ENCODE measurements at regions not wholly inside any gene's neighbourhood (a gene's known extent, or its start where the extent isn't known, plus 50 kb on each side); places are given as distances from the start of the nearest gene placed in this dataset.

DNA sequence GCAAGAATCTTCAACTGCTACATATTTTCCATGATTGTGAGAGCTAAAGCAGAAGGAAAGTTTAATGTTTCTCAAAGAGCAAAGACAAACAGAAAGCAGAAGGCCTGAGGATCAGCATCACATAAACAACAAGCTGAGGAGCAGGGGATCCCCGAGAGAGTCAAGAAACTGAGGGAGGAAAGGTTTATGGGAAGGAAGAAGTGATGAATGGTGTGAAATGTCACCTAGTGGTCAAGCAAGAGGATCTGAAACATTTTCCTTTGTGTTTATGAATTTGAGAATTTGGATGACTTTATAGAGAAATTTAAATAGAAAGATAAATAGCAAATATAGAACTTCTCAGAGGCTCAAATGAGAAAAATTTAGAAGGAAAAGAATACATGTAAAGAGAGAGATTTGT is 481.9 kb downstream of the CHSY3 start:
- Mint-ChIP-seq H3K36me3 (ENCODE audit: insufficient read depth) (no peaks in the 10 kb centered on the region), H3K4me3 (no peak overlapping the region), H3K27ac (no peak overlapping the region), H3K4me1 (ENCODE audit: low read depth in 2 of 2) (no peaks in the 10 kb centered on the region), H3K9me3 (peaks cover 0 to 2% of the 10 kb centered on the region in 2 donors), H3K27me3 (no peaks in the 10 kb centered on the region)
- no peak for DNase-seq
- no peak for ATAC-seq (replicated peaks)

DNA sequence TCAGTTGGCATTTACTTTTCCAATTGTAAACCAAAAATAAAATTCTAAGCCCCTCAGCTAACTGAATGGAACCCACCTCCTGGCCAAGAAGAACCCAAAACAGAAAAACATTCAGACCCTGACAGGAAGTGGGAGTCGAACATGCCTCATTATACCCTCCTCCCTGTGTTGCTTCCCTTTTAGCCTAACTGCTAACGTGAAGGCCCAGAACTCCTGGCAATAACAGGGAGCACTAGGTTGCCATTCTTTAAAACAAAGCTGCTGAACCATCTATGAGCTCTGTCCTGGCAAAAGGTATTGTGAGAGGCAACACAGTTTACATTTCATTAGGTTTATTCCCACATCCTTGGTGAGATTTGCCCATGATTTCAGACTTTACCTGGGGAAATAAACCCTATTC is 481.4 kb downstream of the CHSY3 start:
- no peak overlapping the region for H3K27ac Mint-ChIP-seq
- H3K27me3 Mint-ChIP-seq = no peaks in the 10 kb centered on the region
- ATAC-seq (replicated peaks) (no peak), DNase-seq (no peak)
- H3K4me3 Mint-ChIP-seq = no peak overlapping the region
- H3K4me1 Mint-ChIP-seq (ENCODE audit: low read depth in 2 of 2) = no peaks in the 10 kb centered on the region
- peaks cover 0 to 2% of the 10 kb centered on the region in 2 donors for H3K9me3 Mint-ChIP-seq
- no peaks in the 10 kb centered on the region for H3K36me3 Mint-ChIP-seq (ENCODE audit: insufficient read depth)

DNA sequence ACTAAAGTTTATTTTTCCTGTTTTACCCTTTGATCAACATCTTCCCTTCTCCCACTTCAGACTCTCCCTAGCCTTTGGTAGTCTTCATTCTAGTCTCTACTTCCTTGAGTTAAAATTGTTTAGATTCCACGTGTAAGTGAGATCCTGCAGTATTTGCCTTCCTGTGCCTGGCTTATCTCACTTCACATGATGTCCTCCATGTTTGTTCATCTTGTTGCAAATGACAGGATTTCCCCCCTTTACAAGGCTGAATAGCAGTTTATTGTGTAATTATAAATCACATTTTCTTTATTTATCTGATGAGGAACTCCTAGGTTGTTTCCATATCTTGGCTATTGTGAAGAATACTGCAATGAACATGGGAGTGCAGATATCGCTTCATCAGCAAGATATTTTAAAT is 461.7 kb downstream of the CHSY3 start:
- H3K4me1 Mint-ChIP-seq (ENCODE audit: low read depth in 2 of 2) = no peaks in the 10 kb centered on the region
- H3K27ac Mint-ChIP-seq = no peak overlapping the region
- no peak overlapping the region for H3K4me3 Mint-ChIP-seq
- no peaks in the 10 kb centered on the region for H3K27me3 Mint-ChIP-seq
- no peak for DNase-seq
- H3K9me3 Mint-ChIP-seq = no peaks in the 10 kb centered on the region
- H3K36me3 Mint-ChIP-seq (ENCODE audit: insufficient read depth) = peaks cover 2% of the 10 kb centered on the region
- no peak for ATAC-seq (replicated peaks)

DNA sequence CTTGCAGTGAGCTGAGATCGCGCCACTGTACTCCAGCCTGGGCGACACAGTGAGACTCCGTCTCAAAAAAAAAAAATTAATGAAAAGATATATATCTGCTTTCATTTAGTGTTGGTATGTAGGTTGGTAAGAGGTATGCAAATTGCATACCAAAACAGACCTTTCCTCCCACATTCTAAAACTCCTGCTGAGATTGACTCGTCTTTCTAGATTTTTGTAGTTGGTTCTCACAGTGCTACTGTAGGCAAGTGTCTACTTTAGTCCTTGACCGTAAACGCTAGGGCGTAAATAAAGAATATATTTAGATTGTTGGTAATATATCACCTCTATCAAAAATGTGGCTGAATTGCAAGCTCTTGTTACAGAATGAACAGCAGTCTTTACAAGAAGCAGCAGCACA is 445.9 kb downstream of the CHSY3 start:
- Mint-ChIP-seq H3K4me3 (no peak overlapping the region), H3K4me1 (ENCODE audit: low read depth in 2 of 2) (no peaks in the 10 kb centered on the region), H3K9me3 (no peaks in the 10 kb centered on the region), H3K27me3 (no peaks in the 10 kb centered on the region), H3K36me3 (ENCODE audit: insufficient read depth) (no peaks in the 10 kb centered on the region), H3K27ac (no peak overlapping the region)
- ATAC-seq (replicated peaks) = no peak
- DNase-seq = no peak

DNA sequence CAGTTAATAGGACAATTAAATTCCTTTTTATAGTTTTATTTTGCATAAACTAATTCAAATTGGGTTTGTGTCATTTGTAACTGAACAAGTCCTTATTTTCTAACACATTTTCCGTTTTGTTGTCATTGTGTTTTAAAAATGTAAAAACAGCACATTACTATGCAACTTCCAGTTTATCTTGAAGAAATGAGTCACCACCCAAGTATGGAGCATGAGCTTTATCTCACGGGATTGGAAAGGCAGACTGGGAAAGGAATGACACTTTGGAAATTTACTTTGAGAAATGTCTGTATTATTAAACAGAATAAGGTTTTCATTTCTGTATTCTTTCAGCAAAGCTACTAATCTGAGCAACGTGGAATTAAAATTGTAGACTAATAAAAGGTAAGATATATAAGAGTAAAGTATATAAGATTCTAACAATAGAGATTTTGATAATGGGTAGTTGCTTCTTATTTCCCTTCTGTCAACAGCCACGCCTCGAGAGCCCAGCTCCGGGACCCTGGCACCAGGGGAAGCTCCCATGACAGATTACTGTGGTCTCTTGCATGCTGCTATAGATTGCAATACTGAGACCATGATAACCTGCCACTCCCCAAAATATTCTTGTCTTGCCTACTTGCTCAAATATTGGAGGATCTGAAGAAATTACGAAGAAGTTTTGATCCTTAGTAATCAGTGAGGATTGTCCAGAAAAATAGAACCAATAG is 433.1 kb downstream of the CHSY3 start:
- Mint-ChIP-seq H3K27me3 (no peaks in the 10 kb centered on the region), H3K4me3 (no peak overlapping the region), H3K27ac (no peak overlapping the region), H3K4me1 (ENCODE audit: low read depth in 2 of 2) (no peaks in the 10 kb centered on the region), H3K9me3 (peaks cover 0 to 8% of the 10 kb centered on the region in 2 donors), H3K36me3 (ENCODE audit: insufficient read depth) (no peaks in the 10 kb centered on the region)
- no peak for ATAC-seq (replicated peaks)
- DNase-seq = no peak

DNA sequence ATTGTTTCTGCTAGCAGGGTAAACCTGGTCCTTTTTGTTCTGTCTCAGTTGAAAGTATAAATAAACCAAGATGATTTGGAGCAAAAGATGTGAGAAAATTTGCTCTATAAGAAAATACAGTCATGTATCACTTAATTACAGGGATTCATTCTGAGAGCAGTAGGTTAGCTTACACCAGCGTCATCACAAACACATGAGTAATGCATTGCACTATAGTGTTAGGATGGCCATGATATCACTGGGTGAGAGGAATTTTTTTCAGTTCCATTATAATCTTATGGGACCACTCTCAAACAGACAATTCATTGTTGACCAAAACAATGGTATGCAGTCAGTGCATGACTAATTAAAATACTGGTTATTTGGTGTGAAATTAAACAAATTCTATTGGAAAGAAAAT is 430.9 kb downstream of the CHSY3 start:
- Mint-ChIP-seq H3K4me3 (no peak overlapping the region), H3K36me3 (ENCODE audit: insufficient read depth) (no peaks in the 10 kb centered on the region), H3K27me3 (no peaks in the 10 kb centered on the region), H3K27ac (no peak overlapping the region), H3K4me1 (ENCODE audit: low read depth in 2 of 2) (no peaks in the 10 kb centered on the region), H3K9me3 (peaks cover 0 to 15% of the 10 kb centered on the region in 2 donors)
- ATAC-seq (replicated peaks) (no peak), DNase-seq (no peak)

GRCh38 chr5:130333089-130333488 is 428.8 kb downstream of the CHSY3 start:
- Mint-ChIP-seq H3K9me3 (peaks cover 0 to 7% of the 10 kb centered on the region in 2 donors), H3K4me3 (no peak overlapping the region), H3K27me3 (no peaks in the 10 kb centered on the region), H3K27ac (no peak overlapping the region), H3K4me1 (ENCODE audit: low read depth in 2 of 2) (no peaks in the 10 kb centered on the region), H3K36me3 (ENCODE audit: insufficient read depth) (no peaks in the 10 kb centered on the region)
- no peak for DNase-seq
- ATAC-seq (replicated peaks) = no peak

- Mint-ChIP-seq H3K4me1 (ENCODE audit: low read depth in 2 of 2) (no peaks in the 10 kb centered on the region), H3K4me3 (no peak overlapping the region), H3K9me3 (peaks cover 0 to 7% of the 10 kb centered on the region in 2 donors), H3K27me3 (no peaks in the 10 kb centered on the region), H3K36me3 (ENCODE audit: insufficient read depth) (no peaks in the 10 kb centered on the region), H3K27ac (no peak overlapping the region)
- DNase-seq (no peak), ATAC-seq (replicated peaks) (no peak)
Measured at GRCh38 chr5:130331332-130331731, 427.1 kb downstream of the CHSY3 start.

DNA sequence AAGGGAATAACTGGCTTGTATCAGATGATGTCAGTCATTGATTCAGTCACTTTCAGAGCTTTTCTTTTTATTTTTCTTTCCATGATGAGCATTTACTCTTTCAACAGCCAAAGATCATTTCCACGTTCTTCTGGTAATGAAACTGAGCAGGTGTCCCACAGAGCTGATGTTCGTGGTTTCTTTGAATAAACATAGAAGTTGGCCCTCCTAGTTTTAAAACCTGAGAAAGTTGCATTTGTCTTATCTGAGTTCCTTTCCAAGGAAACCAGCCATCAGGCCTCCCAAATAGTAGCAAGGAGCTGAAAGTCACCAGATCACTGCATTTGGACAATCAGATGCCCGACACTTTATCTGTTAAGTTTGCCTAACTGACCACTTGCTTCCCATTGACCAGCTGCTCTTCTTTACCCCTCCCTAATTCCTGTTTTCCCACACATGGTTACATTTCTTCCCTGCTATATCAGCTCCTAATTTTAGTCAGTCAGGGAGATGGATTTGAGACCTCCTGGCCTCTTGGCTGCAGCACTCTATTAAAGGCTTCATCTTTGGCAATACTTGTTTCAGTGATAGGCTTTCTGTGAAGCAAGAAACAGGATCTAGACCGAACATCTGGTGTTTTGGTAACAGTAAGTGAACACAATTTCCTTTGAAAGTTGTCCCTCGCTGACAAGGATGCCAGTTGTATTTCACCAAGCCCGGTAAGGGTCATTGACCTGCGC is 420.8 kb downstream of the CHSY3 start:
- DNase-seq (no peak), ATAC-seq (replicated peaks) (no peak)
- no peaks in the 10 kb centered on the region for H3K36me3 Mint-ChIP-seq (ENCODE audit: insufficient read depth)
- no peak overlapping the region for H3K4me3 Mint-ChIP-seq
- no peak overlapping the region for H3K27ac Mint-ChIP-seq
- H3K4me1 Mint-ChIP-seq (ENCODE audit: low read depth in 2 of 2) = no peaks in the 10 kb centered on the region
- no peaks in the 10 kb centered on the region for H3K27me3 Mint-ChIP-seq
- H3K9me3 Mint-ChIP-seq = peaks cover 4 to 8% of the 10 kb centered on the region in 2 donors

DNA sequence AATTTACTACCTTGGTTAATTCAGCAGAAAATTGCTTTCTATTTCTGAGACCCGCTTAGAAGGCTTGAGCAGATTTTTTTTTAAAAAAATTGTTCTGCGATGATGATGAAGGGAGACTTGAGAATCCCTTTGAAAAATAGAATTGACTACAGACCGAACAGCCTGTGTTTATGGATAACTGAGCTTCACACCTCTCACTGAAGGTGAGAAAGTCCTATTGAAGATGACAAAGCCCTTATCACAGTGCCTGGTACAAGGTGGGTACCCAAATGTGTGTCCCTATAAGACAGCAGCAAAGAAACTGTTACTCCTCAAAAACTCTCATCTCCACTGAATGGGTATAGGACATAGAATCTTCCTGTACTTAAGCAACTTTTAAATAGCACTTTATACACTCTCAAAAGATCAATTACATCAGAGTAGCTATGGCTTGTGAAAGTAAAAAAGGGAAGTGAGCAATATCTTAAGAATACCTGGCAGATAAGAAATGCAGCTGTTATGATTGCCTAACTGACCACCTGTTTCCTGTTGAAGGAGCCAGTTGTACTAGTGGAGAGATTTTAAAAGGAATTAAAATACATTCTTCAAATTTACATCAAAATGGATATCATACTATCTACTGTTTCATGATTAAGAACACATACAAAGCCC is 419.7 kb downstream of the CHSY3 start:
- ATAC-seq (replicated peaks) = no peak
- Mint-ChIP-seq H3K4me3 (no peak overlapping the region), H3K27ac (no peak overlapping the region), H3K36me3 (ENCODE audit: insufficient read depth) (no peaks in the 10 kb centered on the region), H3K27me3 (no peaks in the 10 kb centered on the region), H3K4me1 (ENCODE audit: low read depth in 2 of 2) (no peaks in the 10 kb centered on the region), H3K9me3 (peaks cover 4 to 8% of the 10 kb centered on the region in 2 donors)
- no peak for DNase-seq

GRCh38 chr5:130321931-130322330 is 417.7 kb downstream of the CHSY3 start:
- Mint-ChIP-seq H3K4me3 (no peak overlapping the region), H3K9me3 (peaks cover 4 to 8% of the 10 kb centered on the region in 2 donors), H3K36me3 (ENCODE audit: insufficient read depth) (no peaks in the 10 kb centered on the region), H3K27me3 (no peaks in the 10 kb centered on the region), H3K27ac (no peak overlapping the region), H3K4me1 (ENCODE audit: low read depth in 2 of 2) (no peaks in the 10 kb centered on the region)
- DNase-seq (no peak), ATAC-seq (replicated peaks) (no peak)

GRCh38 chr5:130316971-130317680 is 412.9 kb downstream of the CHSY3 start:
- DNase-seq = no peak
- no peak overlapping the region for H3K27ac Mint-ChIP-seq
- peaks cover 3 to 10% of the 10 kb centered on the region in 2 donors for H3K9me3 Mint-ChIP-seq
- H3K27me3 Mint-ChIP-seq = no peaks in the 10 kb centered on the region
- no peaks in the 10 kb centered on the region for H3K36me3 Mint-ChIP-seq (ENCODE audit: insufficient read depth)
- no peak for ATAC-seq (replicated peaks)
- H3K4me3 Mint-ChIP-seq = no peak overlapping the region
- no peaks in the 10 kb centered on the region for H3K4me1 Mint-ChIP-seq (ENCODE audit: low read depth in 2 of 2)

- DNase-seq (no peak), ATAC-seq (replicated peaks) (no peak)
- Mint-ChIP-seq H3K36me3 (ENCODE audit: insufficient read depth) (no peaks in the 10 kb centered on the region), H3K4me1 (ENCODE audit: low read depth in 2 of 2) (no peaks in the 10 kb centered on the region), H3K27ac (no peak overlapping the region), H3K9me3 (no peaks in the 10 kb centered on the region), H3K4me3 (no peak overlapping the region), H3K27me3 (no peaks in the 10 kb centered on the region)
Measured at GRCh38 chr5:130295235-130295634, 391.0 kb downstream of the CHSY3 start.
